ENCODE measurements at regions not wholly inside any gene's neighbourhood (a gene's known extent, or its start where the extent isn't known, plus 50 kb on each side); places are given as distances from the start of the nearest gene placed in this dataset.

DNA sequence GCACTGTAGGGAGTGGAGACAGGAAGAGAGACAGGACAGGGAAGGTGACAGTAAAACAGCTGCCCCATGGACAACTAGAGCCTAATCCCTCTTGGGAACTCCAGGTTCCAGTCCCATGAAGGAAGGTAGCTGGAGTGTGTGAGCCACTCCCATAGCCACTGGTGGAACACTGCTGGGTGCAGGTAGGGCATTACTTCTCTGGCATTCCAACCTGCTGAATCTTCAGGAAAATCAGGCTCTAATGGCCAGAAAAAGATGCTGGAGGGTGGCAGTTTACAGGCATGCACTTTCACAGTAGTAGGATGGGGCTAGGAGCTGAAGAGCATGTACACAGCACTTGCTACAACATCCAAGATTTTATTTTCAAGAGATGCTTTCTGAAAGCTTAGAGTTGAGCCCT is 259.4 kb downstream of the AUH start:
- no peaks in the 10 kb centered on the region for H3K27me3 ChIP-seq (ENCODE audit: control insufficient read depth, low read length)
- H3K36me3 ChIP-seq (ENCODE audit: control insufficient read depth, low read length): no peaks in the 10 kb centered on the region
- H3K27ac ChIP-seq (ENCODE audit: low read depth, low read length): no peak overlapping the region
- H3F3A ChIP-seq (ENCODE audit: control insufficient read depth, insufficient read depth): no peaks in the 10 kb centered on the region
- H3K4me2 ChIP-seq (ENCODE audit: low read length): no peak overlapping the region
- TF ChIP-seq EZH2phosphoT487 (IDR thresholded peaks at IDR 0.05; ENCODE audit: borderline replicate concordance, low read length): no peak
- TF ChIP-seq, protein P1, sequence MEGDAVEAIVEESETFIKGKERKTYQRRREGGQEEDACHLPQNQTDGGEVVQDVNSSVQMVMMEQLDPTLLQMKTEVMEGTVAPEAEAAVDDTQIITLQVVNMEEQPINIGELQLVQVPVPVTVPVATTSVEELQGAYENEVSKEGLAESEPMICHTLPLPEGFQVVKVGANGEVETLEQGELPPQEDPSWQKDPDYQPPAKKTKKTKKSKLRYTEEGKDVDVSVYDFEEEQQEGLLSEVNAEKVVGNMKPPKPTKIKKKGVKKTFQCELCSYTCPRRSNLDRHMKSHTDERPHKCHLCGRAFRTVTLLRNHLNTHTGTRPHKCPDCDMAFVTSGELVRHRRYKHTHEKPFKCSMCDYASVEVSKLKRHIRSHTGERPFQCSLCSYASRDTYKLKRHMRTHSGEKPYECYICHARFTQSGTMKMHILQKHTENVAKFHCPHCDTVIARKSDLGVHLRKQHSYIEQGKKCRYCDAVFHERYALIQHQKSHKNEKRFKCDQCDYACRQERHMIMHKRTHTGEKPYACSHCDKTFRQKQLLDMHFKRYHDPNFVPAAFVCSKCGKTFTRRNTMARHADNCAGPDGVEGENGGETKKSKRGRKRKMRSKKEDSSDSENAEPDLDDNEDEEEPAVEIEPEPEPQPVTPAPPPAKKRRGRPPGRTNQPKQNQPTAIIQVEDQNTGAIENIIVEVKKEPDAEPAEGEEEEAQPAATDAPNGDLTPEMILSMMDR (IDR thresholded peaks at IDR 0.05; ENCODE audit: low read depth, low read length, poor library complexity, severe bottlenecking): no peak
- H3K4me3 ChIP-seq (ENCODE audit: low read length): no peak overlapping the region
- H3K79me2 ChIP-seq (ENCODE audit: control insufficient read depth, low read length): no peaks in the 10 kb centered on the region
- no peaks in the 10 kb centered on the region for H3K9me2 ChIP-seq (replicated peaks; ENCODE audit: control insufficient read depth, low read length)
- H4K20me1 ChIP-seq (ENCODE audit: control insufficient read depth, insufficient read depth, low read depth, low read length): no peaks in the 10 kb centered on the region
- H3K9me3 ChIP-seq (ENCODE audit: control insufficient read depth, insufficient read depth, low read length): no peaks in the 10 kb centered on the region
- peaks cover 28% of the 10 kb centered on the region for H3K4me1 ChIP-seq (ENCODE audit: control insufficient read depth, low read length)

DNA sequence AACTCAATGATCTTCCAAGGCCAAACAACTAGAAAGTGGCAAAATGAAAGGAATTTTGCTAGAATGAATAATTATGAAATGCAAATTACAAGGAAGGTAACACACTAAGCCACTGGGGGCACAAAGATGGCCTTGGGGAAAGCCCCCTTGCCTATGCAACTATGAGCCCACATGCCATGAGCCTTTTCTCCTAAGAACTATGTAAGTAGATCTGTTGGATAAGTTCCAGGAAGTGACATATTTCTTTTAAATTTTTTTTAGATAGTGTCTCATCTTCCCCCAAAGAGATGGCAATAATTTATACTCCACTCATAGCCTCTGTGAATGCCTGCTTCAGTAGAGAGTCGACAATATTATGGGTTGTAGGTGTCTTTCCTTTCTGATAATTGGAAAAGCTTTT is 257.8 kb downstream of the AUH start:
- H3K4me2 ChIP-seq (ENCODE audit: low read length): no peak overlapping the region
- H3K4me1 ChIP-seq (ENCODE audit: control insufficient read depth, low read length): peaks cover 28% of the 10 kb centered on the region

DNA sequence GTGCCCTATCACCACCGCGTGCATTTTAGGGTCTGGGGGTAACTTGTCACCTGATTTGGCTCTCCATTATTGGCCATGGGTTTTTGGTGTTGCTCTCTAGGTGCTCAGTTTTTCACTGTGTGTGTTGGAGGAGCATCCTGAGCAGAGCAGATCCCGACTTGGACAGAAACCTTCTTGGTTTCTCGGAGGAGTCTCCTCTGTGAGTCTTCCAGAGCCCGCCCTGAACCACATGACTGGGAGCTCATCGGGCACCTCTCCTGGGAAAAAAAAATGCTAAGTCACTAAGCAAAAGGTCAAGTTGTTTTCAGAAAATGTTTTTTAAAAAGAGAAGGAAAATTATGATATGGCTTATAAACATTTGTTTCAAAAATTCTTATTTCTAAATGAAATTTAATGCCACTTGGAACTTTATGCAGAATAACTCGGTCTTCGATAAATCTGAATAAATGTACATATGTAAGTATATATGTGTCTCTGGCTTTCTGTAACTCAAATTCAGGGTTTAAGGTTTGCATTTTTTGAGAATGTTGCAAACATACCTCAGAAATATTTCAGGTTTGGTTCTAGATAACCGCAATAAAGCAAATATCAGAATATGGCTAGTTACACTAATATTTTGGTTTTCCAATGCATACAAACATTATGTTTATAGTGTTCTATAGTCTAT is 255.2 kb downstream of the AUH start:
- Histone ChIP-seq H4K20me1 (ENCODE audit: control insufficient read depth, insufficient read depth, low read depth, low read length) (no peaks in the 10 kb centered on the region), H3K4me1 (ENCODE audit: control insufficient read depth, low read length) (peaks cover 6% of the 10 kb centered on the region), H3K79me2 (ENCODE audit: control insufficient read depth, low read length) (no peaks in the 10 kb centered on the region), H3K9me2 (replicated peaks; ENCODE audit: control insufficient read depth, low read length) (no peaks in the 10 kb centered on the region), H3K4me2 (ENCODE audit: low read length) (no peak overlapping the region), H3K36me3 (ENCODE audit: control insufficient read depth, low read length) (no peaks in the 10 kb centered on the region), H3F3A (ENCODE audit: control insufficient read depth, insufficient read depth) (no peaks in the 10 kb centered on the region), H3K27me3 (ENCODE audit: control insufficient read depth, low read length) (no peaks in the 10 kb centered on the region), H3K4me3 (ENCODE audit: low read length) (no peak overlapping the region), H3K9me3 (ENCODE audit: control insufficient read depth, insufficient read depth, low read length) (no peaks in the 10 kb centered on the region), H3K27ac (ENCODE audit: low read depth, low read length) (no peak overlapping the region)
- TF ChIP-seq, protein P1 (IDR thresholded peaks at IDR 0.05; ENCODE audit: low read depth, low read length, poor library complexity, severe bottlenecking): no peak
- no peak for TF ChIP-seq EZH2phosphoT487 (IDR thresholded peaks at IDR 0.05; ENCODE audit: borderline replicate concordance, low read length)

More for the DNA sequence above, 257.8 kb downstream of the AUH start:
- H4K20me1 ChIP-seq (ENCODE audit: control insufficient read depth, insufficient read depth, low read depth, low read length): no peaks in the 10 kb centered on the region
- H3K27me3 ChIP-seq (ENCODE audit: control insufficient read depth, low read length): no peaks in the 10 kb centered on the region
- no peak overlapping the region for H3K27ac ChIP-seq (ENCODE audit: low read depth, low read length)
- no peaks in the 10 kb centered on the region for H3F3A ChIP-seq (ENCODE audit: control insufficient read depth, insufficient read depth)
- no peaks in the 10 kb centered on the region for H3K79me2 ChIP-seq (ENCODE audit: control insufficient read depth, low read length)
- no peak for TF ChIP-seq EZH2phosphoT487 (IDR thresholded peaks at IDR 0.05; ENCODE audit: borderline replicate concordance, low read length)
- TF ChIP-seq, protein P1 (IDR thresholded peaks at IDR 0.05; ENCODE audit: low read depth, low read length, poor library complexity, severe bottlenecking): no peak
- no peaks in the 10 kb centered on the region for H3K36me3 ChIP-seq (ENCODE audit: control insufficient read depth, low read length)
- H3K4me3 ChIP-seq (ENCODE audit: low read length): no peak overlapping the region
- H3K9me3 ChIP-seq (ENCODE audit: control insufficient read depth, insufficient read depth, low read length): no peaks in the 10 kb centered on the region
- H3K9me2 ChIP-seq (replicated peaks; ENCODE audit: control insufficient read depth, low read length): no peaks in the 10 kb centered on the region

Data from DOHH2 (cell line).